Islet precursor cell (in vitro differentiated cells): ENCODE measurements at regions not wholly inside any gene's neighbourhood (a gene's known extent, or its start where the extent isn't known, plus 50 kb on each side); places are given as distances from the start of the nearest gene placed in this dataset.
A peak's percentile ranks its signal among the peaks of the same experiment; 100 is the strongest.

ENCODE experiments used
- DNase-seq: peaks from one replicate; pipeline ENCODE4 v3.0.0-alpha.2; 2018

DNA sequence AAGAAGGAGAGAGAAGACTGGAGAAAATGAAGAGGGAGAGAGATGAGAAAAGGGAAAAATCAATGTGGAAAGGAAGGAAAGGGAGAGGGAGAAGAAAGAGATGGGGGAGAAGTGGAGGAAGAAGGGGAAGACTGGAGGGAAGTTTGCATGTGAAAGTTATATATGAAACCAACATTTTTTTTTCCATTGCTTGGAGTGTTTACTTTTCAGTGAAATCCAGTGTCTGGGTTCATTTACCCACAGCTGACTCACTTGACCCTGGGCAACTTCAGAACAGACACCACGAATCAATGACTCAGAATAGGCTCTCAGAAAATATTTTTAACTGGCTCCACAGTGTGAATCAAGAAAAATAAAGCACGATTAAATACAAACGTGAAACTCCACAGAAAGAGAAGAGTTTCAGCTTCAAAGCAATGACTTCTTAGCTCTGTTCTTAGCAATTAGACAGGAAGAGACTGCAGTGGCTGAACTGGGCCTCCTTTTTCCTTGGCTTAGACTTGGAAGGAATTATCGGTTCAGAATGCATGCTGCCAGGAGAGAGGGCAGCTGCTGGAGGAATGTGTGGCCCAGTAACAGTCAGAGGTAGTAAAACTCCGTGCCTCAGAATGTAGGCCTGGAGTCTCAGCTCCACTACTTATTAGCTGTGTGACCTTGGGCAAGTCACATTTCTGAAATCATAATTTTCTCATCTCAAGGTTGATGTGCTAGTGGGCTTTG lies 237.5 kb downstream of the MIAT start:
- peak; percentile 75 for DNase-seq

DNA sequence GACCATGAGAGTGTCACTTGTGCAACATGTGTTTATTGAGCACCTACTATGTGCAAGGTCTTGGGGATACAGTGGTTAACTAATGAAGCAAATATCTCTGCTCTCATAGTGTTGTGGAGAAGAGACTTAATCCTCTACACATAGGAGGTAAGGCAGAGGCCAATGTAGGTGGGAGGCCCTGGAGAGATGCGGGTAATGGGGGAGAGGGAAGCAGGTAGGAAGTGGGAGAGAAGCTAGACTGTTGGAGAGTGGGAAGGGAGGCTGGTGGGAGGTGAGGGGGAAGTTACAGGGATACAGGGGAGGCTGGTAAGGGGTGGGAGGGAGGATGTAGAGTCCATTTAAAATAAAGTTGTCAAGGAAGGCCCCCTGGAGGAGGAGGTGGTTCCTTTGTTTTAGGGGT lies 240.0 kb downstream of the MIAT start:
- peak; percentile 27 for DNase-seq

DNA sequence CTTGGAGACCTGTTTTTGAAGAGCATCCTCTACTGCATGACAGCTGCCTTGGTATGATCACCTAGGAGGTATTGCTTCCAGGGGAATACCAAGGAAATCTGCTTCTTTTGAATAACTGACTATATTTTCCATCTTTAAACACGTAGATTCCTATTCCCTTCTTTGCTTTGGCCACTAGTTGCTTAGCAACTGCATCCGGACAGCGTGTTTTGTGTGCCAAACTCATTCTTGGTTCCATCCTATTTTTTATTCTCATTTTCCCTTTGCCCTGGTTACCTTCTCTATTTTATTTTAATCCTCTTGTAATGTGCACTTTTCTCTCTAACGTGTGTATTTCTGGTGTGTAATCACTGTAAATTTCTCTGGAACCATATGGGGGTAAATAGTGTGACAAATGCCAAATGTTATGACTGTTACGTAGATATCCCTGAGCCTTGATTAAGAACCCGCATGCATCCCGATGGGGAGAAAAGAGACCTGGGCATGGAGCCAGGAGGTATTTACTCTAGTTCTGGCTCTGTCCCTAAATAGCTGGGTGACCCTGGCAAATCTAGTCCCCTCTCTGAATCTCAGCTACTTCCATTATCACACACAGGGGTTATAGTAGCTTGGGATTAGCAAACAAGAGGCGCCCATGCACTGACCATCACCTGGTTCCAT lies 241.7 kb downstream of the MIAT start:
- peak; percentile 22 for DNase-seq

DNA sequence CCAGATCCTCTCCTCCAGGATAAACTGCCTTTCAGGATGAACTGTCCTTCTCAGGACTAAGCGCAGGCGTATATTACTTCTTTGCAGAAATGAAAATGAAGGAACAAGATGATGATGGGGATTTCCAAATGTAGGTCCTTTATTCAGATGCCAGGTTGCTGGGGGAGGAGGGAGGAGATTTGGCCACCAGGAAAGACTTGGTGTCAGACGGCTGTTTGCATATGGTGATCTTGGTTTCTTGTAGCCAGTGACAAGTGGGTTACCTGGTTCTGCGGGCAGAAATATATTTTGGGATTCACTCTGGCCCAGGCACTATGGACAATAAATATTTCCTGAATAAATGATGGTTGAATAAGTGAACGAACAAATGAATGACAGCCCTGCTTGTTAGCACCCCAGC lies 243.4 kb downstream of the MIAT start:
- DNase-seq, result peak; percentile 15

DNA sequence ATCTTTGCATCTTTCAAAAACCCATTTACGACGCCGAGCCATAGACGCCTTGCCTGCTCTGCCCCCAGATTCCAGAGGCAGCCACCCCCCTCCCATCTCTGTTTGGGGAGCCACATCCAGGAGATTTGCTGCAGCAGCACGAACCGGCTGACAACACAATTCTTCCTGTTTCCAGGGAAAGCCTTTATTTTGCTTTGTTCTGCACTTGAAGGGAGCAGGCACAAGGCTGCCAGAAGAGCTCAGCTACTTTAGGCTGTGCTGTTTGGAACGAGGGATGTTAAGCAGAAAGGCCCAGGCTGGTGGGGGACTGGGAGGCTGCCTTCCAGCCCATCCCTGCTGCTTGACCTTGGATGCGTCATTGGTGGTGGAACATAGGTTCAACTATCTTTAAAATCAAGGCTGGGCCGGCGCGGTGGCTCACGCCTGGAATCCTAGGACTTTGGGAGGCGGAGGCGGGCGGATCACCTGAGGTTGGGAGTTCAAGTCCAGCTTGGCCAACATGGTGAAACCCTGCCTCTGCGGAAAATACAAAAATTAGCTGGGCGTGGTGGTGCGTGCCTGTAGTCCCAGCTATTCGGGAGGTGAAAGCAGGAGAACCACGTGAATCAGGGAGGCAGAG lies 243.9 kb downstream of the MIAT start:
- DNase-seq, result no peak

DNA sequence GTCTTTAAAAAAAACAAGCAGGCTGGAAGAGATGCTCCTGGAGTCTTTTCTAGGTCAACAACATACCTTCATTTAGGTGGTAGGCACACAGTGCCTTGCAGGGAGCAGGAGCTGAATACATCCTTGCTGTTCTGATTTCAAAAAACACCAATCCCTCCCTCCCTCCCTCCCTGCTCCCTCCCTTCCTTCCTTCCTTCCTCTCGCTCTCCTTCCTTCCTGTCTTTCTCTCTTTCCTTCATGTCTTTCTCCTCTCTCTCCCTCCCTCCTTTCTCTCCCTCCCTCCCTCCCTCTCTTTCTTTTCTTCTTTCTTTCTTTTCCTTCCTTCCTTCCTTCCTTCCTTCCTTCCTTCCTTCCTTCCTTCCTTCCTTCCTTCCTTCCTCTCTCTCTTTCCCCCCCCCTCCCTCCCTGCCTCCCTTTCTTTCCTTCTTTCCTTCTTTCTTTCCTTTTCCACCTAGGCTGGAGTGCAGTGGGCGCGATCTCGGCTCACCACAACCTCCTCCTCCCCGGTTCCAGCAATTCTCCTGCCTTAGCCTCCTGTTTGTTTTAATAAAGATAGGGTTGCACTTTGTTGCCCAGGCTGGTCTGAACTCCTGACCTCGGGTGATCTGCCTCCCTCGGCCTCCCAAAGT lies 245.1 kb downstream of the MIAT start:
- DNase-seq, result no peak

DNA sequence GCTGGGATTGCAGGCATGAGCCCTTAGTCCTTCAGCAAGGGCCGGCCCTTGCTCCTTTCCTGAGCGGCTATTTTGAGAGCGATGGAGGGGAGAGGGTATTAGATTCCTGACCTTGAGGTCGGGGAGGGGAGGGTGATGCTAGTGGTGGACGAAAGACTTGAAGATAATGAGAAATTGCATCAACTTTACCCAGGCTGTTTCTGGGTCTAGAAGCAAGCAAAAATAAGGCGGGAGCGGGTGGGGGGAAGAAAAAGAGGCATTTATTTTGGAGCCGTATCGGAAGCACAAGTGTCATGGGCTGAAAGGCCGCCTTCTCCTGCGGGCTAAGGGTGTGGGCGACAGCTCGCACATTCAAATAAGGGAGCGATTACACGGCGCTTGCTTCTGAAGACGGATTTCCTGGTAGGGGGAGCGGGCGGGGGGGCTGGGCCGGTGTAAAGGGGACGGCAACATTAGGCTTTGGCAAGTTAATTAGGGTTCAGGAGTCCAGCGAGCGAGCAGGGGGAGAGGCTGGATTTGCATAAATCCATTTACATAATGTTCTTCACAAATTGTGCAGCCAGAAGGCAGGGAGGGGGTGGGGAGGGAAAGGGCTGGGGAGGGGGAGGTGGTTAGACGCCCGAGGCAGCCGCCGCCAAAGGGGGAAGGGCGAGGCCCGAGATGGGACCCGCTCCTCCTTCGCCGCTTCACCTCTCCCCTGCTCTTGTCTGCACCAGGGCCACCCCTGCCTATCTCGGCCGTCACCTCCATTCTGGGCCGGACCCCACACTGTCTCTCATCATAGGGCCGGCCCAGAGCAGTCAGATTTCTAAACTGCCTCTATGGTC lies 245.9 kb downstream of the MIAT start:
- DNase-seq, result no peak

DNA sequence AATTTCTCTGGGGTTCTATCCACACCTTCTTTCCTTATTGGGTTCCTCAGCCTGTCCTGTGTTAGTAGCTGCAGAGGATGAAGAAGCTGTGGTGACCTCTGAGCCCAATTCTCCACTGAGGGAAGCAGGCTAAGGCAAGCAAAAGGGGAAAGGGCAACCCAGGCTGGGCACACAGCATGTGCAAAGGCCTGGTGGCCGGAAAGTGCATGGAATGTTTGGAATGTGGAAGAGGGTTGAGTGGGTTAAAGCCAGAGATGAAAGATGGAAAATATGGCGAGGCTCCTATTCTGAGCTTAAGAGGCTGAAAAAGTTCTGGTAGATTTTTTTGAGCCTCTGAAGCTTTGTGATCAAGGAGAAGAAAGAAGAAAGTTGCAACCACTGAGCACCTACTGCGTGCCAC lies 247.1 kb downstream of the MIAT start:
- no peak for DNase-seq

DNA sequence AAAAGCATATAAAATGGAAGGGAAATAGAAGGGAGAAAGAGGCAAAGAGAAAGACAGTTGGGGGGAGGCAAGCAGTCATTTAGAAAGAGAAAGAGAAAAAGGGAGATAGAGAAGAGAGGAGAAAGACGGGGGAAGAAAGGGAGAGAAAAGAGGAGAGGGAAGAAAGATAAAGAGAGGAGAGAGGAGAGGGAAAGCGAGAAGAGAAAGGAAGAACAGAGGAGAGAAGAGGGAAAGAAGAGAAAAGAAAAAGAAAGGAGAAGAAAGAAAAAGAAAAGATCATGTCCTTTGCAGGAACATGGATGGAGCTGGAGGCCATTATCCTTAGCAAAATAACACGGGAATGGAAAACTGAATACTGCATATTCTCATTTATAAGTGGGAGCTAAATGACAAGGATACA lies 247.7 kb downstream of the MIAT start:
- DNase-seq, result no peak

DNA sequence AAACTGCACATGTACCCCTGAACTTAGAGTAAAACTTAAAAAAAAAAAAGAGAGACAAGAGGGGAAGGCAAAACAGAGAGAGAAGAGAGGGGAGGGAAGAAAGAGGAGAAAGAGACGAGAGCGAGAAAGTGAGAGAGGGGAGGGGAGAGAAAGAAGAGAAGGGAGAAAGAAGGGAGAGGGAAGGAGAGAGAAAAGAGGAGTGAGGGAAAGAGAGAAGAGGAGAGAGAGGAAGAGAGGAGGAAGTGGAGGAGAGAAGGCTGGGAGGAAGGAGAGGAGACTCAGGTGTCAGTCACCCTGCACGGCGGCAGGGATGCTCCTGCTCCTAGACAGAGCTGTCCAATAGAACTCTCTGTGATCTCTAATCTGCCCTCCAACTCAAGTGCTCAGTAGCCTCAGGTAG lies 248.3 kb downstream of the MIAT start:
- no peak for DNase-seq

DNA sequence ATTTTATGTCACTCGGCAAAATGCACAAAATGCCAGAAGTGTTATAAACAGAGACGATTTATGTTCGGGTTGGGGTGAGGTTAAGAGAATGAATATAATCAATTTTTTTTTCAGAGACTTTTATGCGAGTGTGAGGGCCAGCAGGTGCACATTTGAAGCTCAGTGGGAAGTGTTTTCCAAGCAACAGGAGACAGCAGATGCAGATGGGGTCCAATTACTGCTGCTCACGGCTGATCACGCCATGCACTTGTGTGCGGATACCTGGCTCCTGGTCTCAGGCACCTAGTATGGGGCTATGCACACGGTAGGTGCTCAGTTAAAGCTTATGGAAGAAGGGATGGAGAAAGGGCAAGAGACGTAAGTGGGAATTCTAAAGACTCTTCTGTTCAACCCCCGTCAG lies 249.1 kb downstream of the MIAT start:
- DNase-seq, result no peak

DNA sequence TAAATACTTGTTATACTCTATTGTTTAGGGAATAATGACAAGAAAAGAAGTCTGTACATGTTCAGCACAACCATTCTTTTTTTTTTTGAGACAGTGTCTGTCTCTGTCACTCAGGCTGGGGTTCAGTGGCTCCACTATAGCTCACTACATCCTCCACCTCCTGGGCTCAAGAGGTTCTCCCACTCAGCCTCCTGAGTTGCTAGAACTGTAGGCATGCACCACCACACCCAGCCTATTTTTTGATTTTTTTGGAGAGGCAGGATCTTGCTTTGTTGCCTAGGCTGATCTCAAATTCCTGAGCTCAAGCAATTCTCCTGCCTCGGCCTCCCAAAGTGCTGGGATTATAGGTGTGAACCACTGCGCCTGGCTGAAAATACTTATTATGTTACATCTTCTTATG lies 250.0 kb downstream of the MIAT start:
- no peak for DNase-seq

DNA sequence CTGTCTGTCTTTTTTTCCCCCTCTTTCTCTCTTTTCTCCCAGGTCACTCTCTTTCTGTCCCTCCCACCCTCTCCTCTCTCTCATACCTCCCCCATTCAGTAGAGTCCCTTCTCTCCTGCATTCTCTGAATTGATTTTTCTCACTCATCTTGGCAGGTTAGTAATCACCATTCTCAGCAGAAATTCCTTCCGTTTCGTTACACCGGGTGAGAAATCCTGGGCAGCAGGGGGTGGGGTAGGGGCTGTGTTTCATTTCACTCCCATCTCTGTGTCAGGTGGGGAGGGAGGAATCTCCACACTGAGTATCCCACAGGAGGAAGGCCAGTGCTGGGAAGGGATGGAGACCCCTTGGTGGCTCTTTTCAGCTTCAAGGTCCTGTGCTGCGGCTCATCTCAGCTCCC lies 253.5 kb downstream of the MIAT start:
- DNase-seq, result no peak

DNA sequence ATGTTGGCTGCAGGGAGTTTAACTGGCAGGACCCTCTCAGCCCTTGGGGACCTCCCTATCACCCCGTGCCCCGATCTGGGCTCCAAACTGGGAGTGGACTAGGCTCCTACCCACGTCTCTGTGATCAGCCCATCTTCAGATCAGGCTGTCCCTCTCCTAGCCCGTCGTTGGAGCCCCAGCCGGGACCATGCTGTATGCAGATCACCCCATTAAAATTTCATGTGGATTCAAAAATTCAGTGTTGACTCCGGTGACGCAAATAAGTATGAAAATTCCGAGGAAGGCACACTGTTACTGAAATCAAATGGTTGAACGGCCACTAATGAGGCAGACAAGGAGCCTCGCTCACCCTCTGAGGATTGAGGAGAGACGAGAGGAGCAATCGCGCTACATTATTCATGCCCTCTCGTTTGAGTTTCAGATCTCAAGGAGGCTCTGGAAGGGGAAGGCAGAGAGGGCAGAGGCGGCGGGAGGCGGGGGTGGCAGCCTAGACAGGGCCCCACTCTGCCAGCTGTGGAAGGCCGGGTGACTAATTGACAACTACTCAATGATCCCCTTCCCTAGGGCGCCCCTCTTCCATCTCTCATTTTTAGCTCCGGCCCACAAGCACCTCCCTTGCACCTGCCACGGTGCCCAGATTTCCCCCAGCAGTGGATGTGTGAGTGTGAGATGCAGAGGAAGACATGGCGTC lies 255.4 kb downstream of the MIAT start:
- no peak for DNase-seq

DNA sequence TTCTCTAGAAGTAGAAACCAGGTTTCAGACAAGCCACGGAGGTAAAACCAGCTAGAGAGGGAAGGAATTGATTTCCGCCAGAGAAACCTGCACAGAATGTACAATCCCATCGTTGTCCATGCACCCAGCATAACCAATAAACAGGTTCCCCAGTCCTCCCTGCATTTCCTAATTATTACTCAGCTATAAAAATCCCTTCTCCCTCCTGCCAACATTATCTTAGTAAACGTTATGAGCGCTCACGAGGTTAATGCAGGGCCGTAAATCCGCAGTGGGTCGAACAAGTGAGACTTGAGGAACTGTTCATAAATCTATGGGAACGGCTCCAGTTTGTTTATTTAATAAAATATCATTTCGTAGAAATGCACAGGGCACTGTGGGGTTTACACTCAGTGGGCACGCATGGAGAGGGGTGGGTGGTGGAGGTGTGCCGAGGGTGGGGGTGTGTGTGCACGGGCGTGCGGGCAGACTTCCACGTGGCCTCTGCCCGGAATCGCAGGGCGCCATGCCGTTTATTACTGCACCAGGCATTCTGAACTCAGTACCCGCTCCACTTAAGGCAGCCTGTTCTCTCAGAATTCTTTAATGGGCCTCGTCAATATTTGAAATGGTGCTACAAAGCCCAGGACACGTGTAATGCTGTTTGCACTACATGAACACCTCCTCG lies 257.3 kb downstream of the MIAT start:
- no peak for DNase-seq

DNA sequence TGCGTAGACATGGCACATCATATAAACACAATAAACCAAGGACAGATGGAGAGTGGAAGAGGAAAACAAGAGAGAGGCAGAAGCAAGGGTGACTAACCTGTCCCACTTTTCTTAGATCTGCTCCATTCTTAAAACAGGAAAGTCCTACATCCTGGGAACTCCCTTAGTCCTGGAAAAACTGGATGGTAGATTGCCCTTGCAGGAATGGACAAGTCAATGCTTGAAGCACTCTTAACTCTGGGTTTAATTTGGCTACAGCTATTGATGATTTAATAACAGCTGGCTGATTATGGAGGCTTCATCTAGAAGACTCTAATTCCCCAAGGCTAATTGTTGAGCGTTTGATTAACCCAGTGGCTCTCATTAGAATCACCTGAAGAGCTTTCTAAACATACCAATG lies 258.8 kb downstream of the MIAT start:
- no peak for DNase-seq

DNA sequence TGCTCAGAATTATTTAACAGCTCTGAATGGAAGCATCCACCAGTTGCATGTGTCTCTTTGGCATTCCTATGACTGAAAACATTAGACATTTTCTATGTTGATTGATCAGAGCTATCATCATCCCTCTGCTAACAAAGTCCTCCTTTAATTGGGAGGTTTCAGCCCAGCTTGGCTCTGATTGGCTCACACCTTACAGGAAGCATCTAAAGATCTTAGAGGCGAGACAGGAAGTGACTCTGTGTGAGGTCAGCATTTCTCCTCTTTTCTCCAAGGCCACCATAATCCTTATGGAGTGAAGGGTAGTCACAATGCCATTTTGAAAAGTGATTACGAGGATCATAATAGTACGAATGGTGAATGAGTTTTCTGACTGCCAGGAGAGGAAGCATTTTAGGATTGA lies 260.8 kb downstream of the MIAT start:
- no peak for DNase-seq

DNA sequence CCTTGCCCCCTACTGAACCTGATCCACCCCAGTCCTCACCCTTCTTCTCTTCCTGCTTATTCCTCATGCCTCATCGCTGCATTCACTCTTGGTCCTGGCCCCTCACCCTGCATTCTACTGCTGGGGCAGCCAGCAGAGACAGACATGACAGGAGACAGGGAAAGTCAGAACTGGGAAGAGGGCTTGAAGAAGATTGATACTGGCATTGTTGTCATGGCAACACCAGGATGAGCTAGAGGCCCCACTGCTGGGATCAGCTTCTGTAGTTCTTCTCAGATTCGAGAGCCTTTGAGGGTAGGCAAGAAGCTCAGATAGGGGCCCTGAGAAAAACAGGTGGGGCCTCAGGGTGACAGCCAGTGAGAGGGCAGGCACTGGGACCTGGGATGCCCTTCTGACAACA lies 264.3 kb downstream of the MIAT start:
- no peak for DNase-seq

DNA sequence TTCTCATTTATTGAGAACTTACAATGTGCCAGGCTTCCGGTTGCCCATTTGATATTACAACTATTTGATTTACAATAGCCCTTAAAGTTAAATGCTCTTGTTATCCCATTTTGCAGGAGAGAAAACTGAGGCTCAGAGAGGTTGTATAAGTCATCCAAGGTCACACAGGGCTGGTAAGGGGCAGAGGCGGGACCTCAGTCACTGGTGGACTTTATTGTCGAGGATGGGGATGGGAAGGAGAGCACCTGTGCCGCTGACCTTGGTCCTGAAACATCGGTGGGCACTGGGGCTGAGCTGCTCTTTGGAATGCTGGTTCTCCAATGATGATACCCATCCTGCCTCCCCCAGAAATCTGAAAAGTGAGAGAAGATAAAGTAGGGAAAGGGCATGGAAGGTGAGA lies 265.4 kb downstream of the MIAT start:
- peak; percentile 71 for DNase-seq

DNA sequence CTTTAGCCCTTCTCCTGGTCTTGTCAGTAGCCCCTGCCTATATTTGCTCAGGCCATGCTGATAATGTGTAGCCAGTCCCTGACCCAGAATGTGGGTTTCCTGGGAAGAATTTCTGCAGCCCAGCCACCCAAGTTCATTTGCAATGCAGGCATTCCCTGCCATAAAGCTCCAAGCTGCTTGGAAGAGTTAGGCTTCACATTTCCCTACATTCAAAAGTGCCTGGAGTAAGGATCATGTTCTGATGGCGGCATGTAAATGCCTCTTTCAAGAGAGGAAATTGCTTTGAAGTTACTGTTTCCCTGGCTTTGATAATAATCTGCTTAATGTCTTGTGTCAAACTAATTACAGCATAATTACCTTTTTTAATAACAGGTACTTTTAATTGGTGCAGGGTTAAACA lies 266.1 kb downstream of the MIAT start:
- DNase-seq, result no peak

DNA sequence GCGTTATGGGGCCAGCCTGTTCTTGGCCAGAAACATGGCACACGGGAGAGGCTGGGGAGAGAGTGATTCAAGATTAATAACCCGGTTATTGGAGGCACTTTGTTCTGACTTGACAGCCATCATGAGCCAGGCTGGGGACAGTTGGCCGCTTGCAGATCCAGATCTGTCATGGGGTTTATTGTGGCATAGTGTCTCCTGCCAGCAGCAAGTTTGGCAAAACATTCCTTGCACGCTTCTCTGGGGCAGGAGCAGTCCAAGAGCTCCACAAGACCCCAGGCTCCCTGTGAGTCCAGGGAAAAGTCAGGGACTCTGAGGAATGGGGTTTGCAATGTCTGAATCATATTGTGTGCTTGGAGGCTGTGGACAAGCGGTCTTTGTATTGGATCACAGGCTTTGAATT lies 270.4 kb downstream of the MIAT start:
- DNase-seq, result no peak

DNA sequence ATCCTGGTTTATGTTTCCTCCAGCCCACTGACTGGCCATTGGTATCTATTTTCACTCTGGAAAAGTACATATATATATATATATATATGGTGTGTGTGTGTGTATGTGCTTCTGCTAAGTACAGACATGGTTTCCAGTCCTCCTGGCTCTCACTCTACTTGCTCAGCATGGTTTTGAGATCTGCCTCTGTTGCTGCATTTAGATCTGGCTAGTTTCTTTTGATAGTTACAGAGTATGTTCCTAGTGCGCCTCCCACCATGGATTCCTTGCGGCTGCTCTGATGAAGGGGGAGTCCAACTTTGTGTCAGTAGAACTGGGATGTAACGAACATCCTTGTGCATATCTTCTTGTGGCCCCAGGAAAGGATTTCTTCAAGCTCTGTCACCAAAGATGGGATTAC lies 274.1 kb downstream of the MIAT start:
- no peak for DNase-seq
